ENCODE measurements at regions not wholly inside any gene's neighbourhood (a gene's known extent, or its start where the extent isn't known, plus 50 kb on each side); places are given as distances from the start of the nearest gene placed in this dataset.

DNA sequence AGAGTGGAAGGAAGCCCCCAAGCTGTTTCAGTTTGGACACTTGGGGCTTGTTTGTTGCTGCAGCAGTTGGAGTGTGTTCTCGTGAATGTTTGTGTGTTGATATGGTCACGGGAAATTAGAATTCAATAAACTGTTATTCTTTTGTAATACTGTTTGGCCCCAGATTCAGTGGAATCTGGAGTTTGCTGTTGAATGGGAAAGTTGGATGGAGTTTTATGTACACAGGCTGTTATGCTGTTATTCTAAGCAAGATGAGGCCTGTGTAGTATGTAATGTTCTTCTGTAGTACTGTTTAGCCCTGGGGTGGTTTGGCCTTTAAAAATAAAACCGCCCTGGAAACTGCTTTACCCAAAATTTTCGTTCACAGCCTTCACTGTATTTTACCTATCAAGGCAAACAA lies 810.4 kb upstream of the HS6ST1 start:
- no peak overlapping the region for H3K4me3 ChIP-seq (ENCODE audit: low read length)
- 98% methylated on average over 4 of the region's 4 CpGs for WGBS
- no peaks in the 10 kb centered on the region for H3K9me3 ChIP-seq (ENCODE audit: insufficient read depth, low read depth, low read length)
- no peak overlapping the region for H3K9ac ChIP-seq (ENCODE audit: low read depth, low read length)
- no peak overlapping the region for H3K27ac ChIP-seq (ENCODE audit: low read depth, low read length)
- H3K27me3 ChIP-seq (ENCODE audit: insufficient read depth, low read length) = no peaks in the 10 kb centered on the region
- H3K4me1 ChIP-seq (ENCODE audit: insufficient read depth, low read length) = no peaks in the 10 kb centered on the region
- H3K36me3 ChIP-seq (ENCODE audit: insufficient read depth, low read length) = no peaks in the 10 kb centered on the region

DNA sequence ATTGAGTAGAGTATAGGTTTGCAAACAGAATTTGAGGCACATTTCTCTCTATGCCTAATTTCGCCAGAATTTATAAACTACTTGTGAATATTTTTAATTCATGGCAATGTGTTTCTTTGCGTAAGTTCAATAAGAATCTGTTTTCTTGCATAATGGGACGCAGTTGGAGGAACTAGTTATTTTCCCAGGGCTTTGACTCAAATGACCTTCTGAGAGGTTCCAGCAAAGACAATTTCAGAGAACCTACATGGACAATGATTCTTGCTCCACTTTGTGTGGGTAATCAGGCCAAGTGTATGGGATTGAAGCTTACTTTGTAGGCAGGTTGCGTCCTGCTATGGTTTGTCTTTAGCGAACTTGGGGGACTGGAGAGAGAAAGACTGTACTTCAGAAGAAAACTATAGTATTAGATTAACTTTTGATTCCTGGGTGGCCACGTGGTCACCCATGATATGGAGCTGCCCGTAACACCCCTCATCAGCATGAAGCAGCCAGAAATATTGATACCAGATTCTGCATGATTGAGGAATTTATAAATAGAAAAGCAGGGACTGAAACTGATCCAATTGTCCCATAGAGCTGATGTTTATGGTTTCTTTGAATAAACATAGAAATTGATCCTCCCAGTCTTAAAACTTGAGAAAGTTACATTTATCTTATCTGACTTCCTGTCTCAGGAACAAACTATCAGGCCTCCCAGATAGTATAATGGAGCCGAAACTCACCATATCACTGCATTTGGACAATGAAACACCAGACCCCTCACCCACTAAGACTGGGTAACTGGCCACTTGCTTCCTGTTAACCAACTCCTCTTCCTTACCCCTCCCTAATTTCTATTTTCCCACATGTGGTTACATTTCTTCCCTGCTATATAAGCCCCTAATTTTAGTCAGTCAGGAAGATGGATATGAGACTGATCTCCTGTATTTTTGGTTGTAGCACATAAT lies 815.3 kb upstream of the HS6ST1 start:
- Histone ChIP-seq H3K27ac (ENCODE audit: low read depth, low read length) (no peak overlapping the region), H3K4me3 (ENCODE audit: low read length) (no peak overlapping the region), H3K9ac (ENCODE audit: low read depth, low read length) (no peak overlapping the region), H3K4me1 (ENCODE audit: insufficient read depth, low read length) (no peaks in the 10 kb centered on the region), H3K36me3 (ENCODE audit: insufficient read depth, low read length) (no peaks in the 10 kb centered on the region), H3K27me3 (ENCODE audit: insufficient read depth, low read length) (no peaks in the 10 kb centered on the region), H3K9me3 (ENCODE audit: insufficient read depth, low read depth, low read length) (no peaks in the 10 kb centered on the region)
- 90% methylated on average over 8 of the region's 8 CpGs for WGBS

DNA sequence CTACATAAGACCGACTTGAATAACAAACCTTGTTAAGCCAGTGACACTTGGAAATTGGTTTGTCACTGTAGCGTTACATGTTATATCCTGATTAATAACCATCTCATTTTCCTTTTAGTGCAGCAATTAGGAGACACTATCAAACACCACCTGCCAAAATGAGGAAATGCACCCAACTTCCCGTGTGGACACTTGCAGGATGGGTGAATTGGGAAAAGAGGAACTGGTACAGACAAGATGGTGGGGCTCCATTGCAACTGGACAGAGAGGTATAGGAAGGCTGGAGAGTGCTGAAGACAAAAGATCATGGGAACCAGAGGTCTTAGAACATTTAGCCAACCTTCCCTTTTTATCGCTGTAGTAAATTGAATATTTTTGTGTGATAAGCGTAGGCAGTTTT lies 816.3 kb upstream of the HS6ST1 start:
- H3K9ac ChIP-seq (ENCODE audit: low read depth, low read length) = no peak overlapping the region
- no peaks in the 10 kb centered on the region for H3K27me3 ChIP-seq (ENCODE audit: insufficient read depth, low read length)
- H3K4me1 ChIP-seq (ENCODE audit: insufficient read depth, low read length) = no peaks in the 10 kb centered on the region
- no peak overlapping the region for H3K27ac ChIP-seq (ENCODE audit: low read depth, low read length)
- H3K9me3 ChIP-seq (ENCODE audit: insufficient read depth, low read depth, low read length) = no peaks in the 10 kb centered on the region
- no peak overlapping the region for H3K4me3 ChIP-seq (ENCODE audit: low read length)
- WGBS = 94% methylated on average over 5 of the region's 5 CpGs
- no peaks in the 10 kb centered on the region for H3K36me3 ChIP-seq (ENCODE audit: insufficient read depth, low read length)

DNA sequence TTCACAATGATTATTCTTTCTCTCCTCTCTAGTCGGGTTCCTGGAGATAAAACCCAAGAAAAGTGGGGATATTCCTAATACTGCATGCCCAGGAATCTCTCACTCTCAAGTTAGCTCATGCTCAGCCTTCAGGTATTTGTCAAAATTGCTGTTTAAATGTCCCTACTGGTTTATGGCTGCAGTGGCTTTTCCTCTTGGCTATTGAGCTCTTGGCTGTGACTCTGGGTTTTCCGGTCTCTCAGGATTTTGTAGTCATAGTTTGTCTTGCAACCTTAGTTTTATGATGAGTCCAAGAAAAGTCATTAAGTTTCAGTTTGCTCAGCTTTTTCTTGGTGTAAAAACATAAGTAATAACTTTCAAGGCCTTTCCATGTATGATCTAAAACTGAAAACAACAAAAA lies 820.7 kb upstream of the HS6ST1 start:
- 72% methylated on average over 2 of the region's 2 CpGs for WGBS
- Histone ChIP-seq H3K9ac (ENCODE audit: low read depth, low read length) (no peak overlapping the region), H3K4me1 (ENCODE audit: insufficient read depth, low read length) (no peaks in the 10 kb centered on the region), H3K27ac (ENCODE audit: low read depth, low read length) (no peak overlapping the region), H3K4me3 (ENCODE audit: low read length) (no peak overlapping the region), H3K36me3 (ENCODE audit: insufficient read depth, low read length) (no peaks in the 10 kb centered on the region), H3K9me3 (ENCODE audit: insufficient read depth, low read depth, low read length) (no peaks in the 10 kb centered on the region), H3K27me3 (ENCODE audit: insufficient read depth, low read length) (no peaks in the 10 kb centered on the region)

DNA sequence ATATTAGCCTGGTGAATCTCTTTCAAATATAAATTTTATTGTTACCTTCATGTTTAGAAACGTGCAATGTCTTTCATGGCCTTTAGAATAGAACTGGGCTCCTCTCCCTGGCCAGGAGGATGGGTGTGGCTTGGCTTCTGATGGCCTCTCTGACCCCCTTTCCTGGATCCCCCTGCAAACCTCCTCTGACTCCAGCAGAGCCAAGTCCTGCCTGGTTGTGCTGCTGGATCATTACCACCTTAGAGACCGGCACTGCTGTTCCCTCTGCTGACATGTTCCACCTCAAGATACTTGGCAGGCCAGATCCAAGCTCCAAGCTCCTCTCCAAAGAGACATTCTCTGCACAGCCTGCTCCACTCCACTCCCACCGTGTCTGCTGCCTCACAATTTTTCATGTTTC lies 823.8 kb upstream of the HS6ST1 start:
- Histone ChIP-seq H3K4me3 (ENCODE audit: low read length) (no peak overlapping the region), H3K4me1 (ENCODE audit: insufficient read depth, low read length) (no peaks in the 10 kb centered on the region), H3K9me3 (ENCODE audit: insufficient read depth, low read depth, low read length) (no peaks in the 10 kb centered on the region), H3K36me3 (ENCODE audit: insufficient read depth, low read length) (no peaks in the 10 kb centered on the region), H3K9ac (ENCODE audit: low read depth, low read length) (no peak overlapping the region), H3K27me3 (ENCODE audit: insufficient read depth, low read length) (no peaks in the 10 kb centered on the region), H3K27ac (ENCODE audit: low read depth, low read length) (no peak overlapping the region)
- WGBS = 97% methylated on average over 3 of the region's 3 CpGs

DNA sequence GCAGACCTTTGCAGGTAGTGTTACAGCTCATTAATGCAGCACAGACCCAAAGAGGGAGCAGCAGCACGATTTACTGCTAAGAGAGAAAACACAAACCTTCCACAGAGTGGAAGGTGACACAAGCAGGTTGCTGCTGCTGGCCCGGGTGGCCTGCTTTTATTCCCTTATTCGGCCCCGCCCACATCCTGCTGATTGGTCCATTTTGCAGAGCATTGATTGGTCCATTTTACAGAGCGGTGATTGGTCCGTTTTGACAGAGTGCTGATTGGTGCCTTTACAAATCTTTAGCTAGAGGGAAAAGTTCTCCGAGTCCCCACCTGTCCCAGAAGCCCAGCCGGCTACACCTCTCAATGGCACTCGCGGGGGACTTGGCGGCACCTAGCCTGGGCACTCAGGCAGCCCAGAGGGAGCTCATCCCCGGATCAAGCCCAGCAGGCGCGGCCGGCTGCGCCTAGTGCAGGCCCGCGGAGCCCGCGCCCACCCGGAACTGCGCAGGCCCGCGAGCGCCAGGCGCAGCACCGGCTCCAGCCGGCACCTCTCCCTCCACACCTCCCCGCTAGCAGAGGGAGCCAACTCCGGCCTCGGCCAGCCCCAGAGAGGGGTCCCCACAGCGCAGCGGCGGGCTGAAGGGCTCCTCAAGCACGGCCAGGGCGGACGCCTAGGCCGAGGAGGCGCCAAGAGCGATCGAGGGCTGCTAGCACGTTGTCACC lies 825.6 kb upstream of the HS6ST1 start:
- H3K27me3 ChIP-seq (ENCODE audit: insufficient read depth, low read length) = no peaks in the 10 kb centered on the region
- no peak overlapping the region for H3K27ac ChIP-seq (ENCODE audit: low read depth, low read length)
- H3K9me3 ChIP-seq (ENCODE audit: insufficient read depth, low read depth, low read length) = 0 out of 2 replicates have a peak, but pooled peaks cover 2% of the 10 kb centered on the region
- no peaks in the 10 kb centered on the region for H3K36me3 ChIP-seq (ENCODE audit: insufficient read depth, low read length)
- H3K4me1 ChIP-seq (ENCODE audit: insufficient read depth, low read length) = no peaks in the 10 kb centered on the region
- H3K4me3 ChIP-seq (ENCODE audit: low read length) = no peak overlapping the region
- H3K9ac ChIP-seq (ENCODE audit: low read depth, low read length) = no peak overlapping the region
- WGBS = 97% methylated on average over 42 of the region's 42 CpGs

DNA sequence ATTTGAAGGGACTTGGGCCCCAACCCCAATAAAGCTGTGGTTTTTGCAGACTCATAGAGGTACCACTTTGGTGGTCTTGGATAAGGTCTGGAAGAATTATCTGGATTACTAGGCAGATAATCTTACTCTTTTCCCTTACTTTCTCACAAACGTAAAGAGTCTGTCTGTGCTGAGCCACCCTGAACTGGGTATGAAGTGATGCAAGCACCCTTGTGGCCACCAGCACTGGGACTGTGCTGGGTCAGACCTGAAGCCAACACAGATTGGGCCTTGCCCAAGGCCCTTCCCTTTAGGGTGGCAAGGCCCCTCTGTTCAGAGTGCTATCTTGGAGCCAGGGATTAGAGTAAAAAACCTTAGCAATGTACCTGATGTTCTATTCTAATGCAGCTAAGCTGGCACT lies 827.0 kb upstream of the RAB6C start:
- no peak overlapping the region for H3K9ac ChIP-seq (ENCODE audit: low read depth, low read length)
- no peaks in the 10 kb centered on the region for H3K4me1 ChIP-seq (ENCODE audit: insufficient read depth, low read length)
- H3K27me3 ChIP-seq (ENCODE audit: insufficient read depth, low read length) = no peaks in the 10 kb centered on the region
- H3K36me3 ChIP-seq (ENCODE audit: insufficient read depth, low read length) = no peaks in the 10 kb centered on the region
- H3K9me3 ChIP-seq (ENCODE audit: insufficient read depth, low read depth, low read length) = 0 out of 2 replicates have a peak, but pooled peaks cover 2% of the 10 kb centered on the region
- no peak overlapping the region for H3K4me3 ChIP-seq (ENCODE audit: low read length)
- 96% methylated on average over 1 of the region's 1 CpG for WGBS
- no peak overlapping the region for H3K27ac ChIP-seq (ENCODE audit: low read depth, low read length)

DNA sequence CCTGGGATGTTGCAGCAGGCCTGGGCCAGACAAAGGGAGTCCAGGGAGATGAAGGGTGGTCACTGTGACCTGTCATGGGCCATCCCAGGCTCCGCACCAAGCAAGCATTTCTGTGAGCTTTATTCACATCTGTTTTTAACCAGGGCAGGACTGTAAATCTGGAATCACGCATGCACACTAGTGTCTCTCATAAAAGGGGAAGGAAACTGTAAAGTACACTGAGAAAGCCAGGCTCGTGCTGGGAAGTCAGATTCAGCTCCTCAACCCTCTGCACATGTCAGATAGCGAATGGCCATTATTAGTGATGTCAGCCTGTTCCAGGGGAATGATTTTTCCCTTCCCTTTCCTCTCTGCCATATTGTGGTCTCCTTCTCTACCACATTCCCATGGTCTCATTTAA lies 818.6 kb upstream of the RAB6C start:
- no peak overlapping the region for H3K27ac ChIP-seq (ENCODE audit: low read depth, low read length)
- H3K9me3 ChIP-seq (ENCODE audit: insufficient read depth, low read depth, low read length) = no peaks in the 10 kb centered on the region
- no peak overlapping the region for H3K4me3 ChIP-seq (ENCODE audit: low read length)
- H3K36me3 ChIP-seq (ENCODE audit: insufficient read depth, low read length) = no peaks in the 10 kb centered on the region
- H3K9ac ChIP-seq (ENCODE audit: low read depth, low read length) = no peak overlapping the region
- no peaks in the 10 kb centered on the region for H3K4me1 ChIP-seq (ENCODE audit: insufficient read depth, low read length)
- WGBS = 95% methylated on average over 4 of the region's 4 CpGs
- H3K27me3 ChIP-seq (ENCODE audit: insufficient read depth, low read length) = no peaks in the 10 kb centered on the region

DNA sequence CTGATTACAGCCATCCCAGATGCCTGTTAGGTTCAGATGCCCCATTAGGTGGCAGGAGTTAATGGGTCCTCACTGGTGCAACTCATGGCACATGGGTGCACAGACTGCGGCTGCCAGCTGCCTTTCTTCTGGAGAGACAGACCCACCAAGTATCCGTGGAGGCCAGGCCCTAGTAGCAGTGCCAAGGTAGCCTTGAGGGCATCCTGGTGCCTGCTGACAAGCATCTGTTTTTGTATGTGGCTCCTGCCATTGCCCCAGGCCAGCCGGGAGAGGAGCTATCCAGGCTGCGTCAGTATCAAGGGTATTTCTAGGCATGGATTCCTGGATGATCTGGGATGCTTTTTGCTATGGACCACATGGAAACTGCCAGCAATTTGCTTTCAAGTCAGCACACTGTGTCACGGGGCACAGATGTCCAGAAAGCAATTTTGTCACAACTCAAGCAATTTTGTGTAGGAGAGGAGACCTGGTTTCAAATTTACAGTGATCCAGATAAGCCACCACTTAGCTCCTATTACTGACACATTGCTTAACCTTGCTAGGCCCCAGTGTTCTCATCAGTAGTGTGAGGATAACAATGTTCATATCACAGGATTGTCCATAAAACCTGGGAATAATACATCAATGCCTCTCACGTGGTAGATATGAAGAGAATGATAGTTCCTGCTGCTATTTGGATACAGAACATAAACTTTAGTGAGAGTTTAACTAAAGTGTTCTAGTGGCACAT lies 815.1 kb upstream of the RAB6C start:
- no peak overlapping the region for H3K27ac ChIP-seq (ENCODE audit: low read depth, low read length)
- no peaks in the 10 kb centered on the region for H3K4me1 ChIP-seq (ENCODE audit: insufficient read depth, low read length)
- H3K27me3 ChIP-seq (ENCODE audit: insufficient read depth, low read length) = no peaks in the 10 kb centered on the region
- WGBS = 94% methylated on average over 6 of the region's 6 CpGs
- H3K9me3 ChIP-seq (ENCODE audit: insufficient read depth, low read depth, low read length) = no peaks in the 10 kb centered on the region
- no peak overlapping the region for H3K4me3 ChIP-seq (ENCODE audit: low read length)
- H3K36me3 ChIP-seq (ENCODE audit: insufficient read depth, low read length) = no peaks in the 10 kb centered on the region
- no peak overlapping the region for H3K9ac ChIP-seq (ENCODE audit: low read depth, low read length)

DNA sequence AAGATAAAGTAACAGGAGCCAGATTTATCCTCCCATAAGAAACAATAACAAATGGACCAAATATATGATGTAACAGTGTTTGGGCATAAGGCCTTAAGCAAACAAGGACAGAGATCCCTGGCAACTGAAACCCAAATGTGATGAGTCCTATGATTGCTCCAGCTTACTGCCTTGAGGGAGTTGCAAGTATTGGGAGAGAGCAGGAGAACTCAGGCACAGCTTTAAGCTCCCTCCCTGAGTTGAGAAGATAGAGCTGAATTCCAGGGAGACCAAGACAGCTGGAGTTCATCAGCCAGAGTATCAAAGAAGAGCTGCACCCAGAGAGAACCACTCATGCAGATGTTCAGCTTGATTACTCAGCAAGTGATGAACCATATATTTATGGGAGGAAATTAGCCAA lies 814.5 kb upstream of the RAB6C start:
- Histone ChIP-seq H3K27ac (ENCODE audit: low read depth, low read length) (no peak overlapping the region), H3K9me3 (ENCODE audit: insufficient read depth, low read depth, low read length) (no peaks in the 10 kb centered on the region), H3K27me3 (ENCODE audit: insufficient read depth, low read length) (no peaks in the 10 kb centered on the region), H3K4me1 (ENCODE audit: insufficient read depth, low read length) (no peaks in the 10 kb centered on the region), H3K9ac (ENCODE audit: low read depth, low read length) (no peak overlapping the region), H3K4me3 (ENCODE audit: low read length) (no peak overlapping the region), H3K36me3 (ENCODE audit: insufficient read depth, low read length) (no peaks in the 10 kb centered on the region)

DNA sequence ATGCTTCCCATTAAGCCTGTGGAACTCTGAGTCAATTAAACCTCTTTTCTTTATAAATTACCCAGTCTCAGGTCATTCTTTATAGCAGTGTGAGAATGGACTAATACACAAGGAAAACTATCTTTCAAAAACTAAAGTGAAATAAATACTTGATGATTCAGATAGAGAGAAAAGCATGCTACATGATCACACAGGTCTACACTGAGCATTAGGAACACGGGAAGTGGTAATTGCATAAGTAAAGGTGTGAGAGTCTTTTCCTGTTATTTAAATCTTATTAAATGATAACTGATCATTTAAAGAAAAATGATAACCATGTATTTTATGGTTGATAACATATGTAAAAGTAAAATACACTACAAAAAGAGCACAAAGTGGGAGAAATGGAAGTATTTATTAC lies 812.0 kb upstream of the RAB6C start:
- Histone ChIP-seq H3K4me3 (ENCODE audit: low read length) (no peak overlapping the region), H3K27ac (ENCODE audit: low read depth, low read length) (no peak overlapping the region), H3K27me3 (ENCODE audit: insufficient read depth, low read length) (no peaks in the 10 kb centered on the region), H3K36me3 (ENCODE audit: insufficient read depth, low read length) (no peaks in the 10 kb centered on the region), H3K4me1 (ENCODE audit: insufficient read depth, low read length) (no peaks in the 10 kb centered on the region), H3K9ac (ENCODE audit: low read depth, low read length) (no peak overlapping the region), H3K9me3 (ENCODE audit: insufficient read depth, low read depth, low read length) (no peaks in the 10 kb centered on the region)
- WGBS = 75% methylated on average over 1 of the region's 1 CpG
